GM23338 (cell line): ENCODE measurements at regions not wholly inside any gene's neighbourhood (a gene's known extent, or its start where the extent isn't known, plus 50 kb on each side); places are given as distances from the start of the nearest gene placed in this dataset.

Source experiments
- CREB1 ChIP-seq: fragments of 250-450 bp; sonication (Bioruptor Pico); IDR thresholded peaks from 2 replicates; pipeline ENCODE4 v1.5.0; 2020; ENCODE audit warnings: low read depth, mild to moderate bottlenecking, moderate library complexity
- EZH2 ChIP-seq: fragments of 200-600 bp; sonication (generic); IDR thresholded peaks from one replicate; pipeline ENCODE4 v1.8.0; 2017; ENCODE audit warnings: antibody characterized with exemption, mild to moderate bottlenecking, low read depth; ENCODE audit not compliant: unreplicated experiment
- EZH2phosphoT487 ChIP-seq: fragments of 200-600 bp; sonication (generic); IDR thresholded peaks from one replicate; pipeline ENCODE4 v1.8.1; 2018; ENCODE audit warnings: antibody characterized with exemption; ENCODE audit not compliant: unreplicated experiment
- POLR2AphosphoS5 ChIP-seq: IDR thresholded peaks from 2 replicates; pipeline ENCODE4 v1.6.1; 2016; ENCODE audit warnings: antibody characterized with exemption, low read depth
- ZNF331 ChIP-seq: fragments of 250-450 bp; sonication (Bioruptor Pico); IDR thresholded peaks from 2 replicates; pipeline ENCODE4 v1.5.0; 2020; ENCODE audit warnings: low read depth, mild to moderate bottlenecking, moderate library complexity
- TF ChIP-seq, protein P1 (sequence below), 2 experiments: fragments of 200-600 bp in 1 of 2; sonication (generic) in 1 of 2; conservative IDR thresholded peaks; 2 replicates each; pipeline versions ENCODE4 v1.5.1 to v1.6.1; 2016 to 2017; ENCODE audit warnings: antibody characterized with exemption in 2 of 2, low read depth in 2 of 2, mild to moderate bottlenecking in 2 of 2, moderate library complexity in 1 of 2
- TF ChIP-seq, protein P2 (sequence below): IDR thresholded peaks from one replicate; pipeline ENCODE4 v1.6.1; 2018; ENCODE audit warnings: antibody characterized with exemption; ENCODE audit not compliant: unreplicated experiment
- TF ChIP-seq, protein P3 (sequence below): fragments of 250-450 bp; sonication (Bioruptor Pico); IDR thresholded peaks from 2 replicates; pipeline ENCODE4 v1.5.0; 2020; ENCODE audit warnings: mild to moderate bottlenecking, moderate library complexity

DNA sequence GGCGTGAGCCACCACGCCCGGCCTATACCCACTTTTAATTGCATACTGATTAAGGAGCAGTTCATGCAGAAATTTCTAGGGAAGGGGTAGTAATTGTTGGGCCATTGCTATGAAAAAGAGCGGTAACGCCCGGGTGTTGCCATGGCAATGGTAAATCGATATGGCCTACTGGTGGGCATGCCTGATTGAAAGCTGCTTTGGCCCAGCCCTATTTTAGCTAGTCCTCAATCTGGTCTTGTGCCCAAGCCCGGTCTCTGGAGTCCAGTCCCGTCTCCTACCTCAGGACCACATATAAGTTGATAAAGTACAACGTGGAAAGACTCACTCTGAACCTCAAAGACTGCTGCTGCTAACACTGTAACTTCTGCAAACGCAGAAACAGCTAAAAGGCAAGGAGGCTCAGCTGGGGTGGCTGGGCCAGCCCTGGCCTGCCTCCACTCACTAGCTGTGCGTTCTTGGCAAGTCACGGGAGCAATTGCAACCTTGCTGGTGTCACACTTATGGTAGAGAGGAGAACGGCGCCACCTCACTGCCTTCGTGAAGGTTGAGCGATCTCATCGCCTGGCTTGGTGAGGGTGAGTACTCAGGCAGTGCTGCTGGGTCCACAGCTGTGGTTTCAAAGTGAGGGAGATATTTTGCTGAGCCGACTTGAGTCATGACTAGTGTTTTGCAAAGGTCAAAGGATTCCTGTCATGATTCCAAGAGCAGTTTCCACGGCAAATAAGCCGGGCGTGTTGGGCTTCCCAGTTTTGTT, 57.0 kb upstream of the GRPEL1 start:
- TF ChIP-seq, protein P1, sequence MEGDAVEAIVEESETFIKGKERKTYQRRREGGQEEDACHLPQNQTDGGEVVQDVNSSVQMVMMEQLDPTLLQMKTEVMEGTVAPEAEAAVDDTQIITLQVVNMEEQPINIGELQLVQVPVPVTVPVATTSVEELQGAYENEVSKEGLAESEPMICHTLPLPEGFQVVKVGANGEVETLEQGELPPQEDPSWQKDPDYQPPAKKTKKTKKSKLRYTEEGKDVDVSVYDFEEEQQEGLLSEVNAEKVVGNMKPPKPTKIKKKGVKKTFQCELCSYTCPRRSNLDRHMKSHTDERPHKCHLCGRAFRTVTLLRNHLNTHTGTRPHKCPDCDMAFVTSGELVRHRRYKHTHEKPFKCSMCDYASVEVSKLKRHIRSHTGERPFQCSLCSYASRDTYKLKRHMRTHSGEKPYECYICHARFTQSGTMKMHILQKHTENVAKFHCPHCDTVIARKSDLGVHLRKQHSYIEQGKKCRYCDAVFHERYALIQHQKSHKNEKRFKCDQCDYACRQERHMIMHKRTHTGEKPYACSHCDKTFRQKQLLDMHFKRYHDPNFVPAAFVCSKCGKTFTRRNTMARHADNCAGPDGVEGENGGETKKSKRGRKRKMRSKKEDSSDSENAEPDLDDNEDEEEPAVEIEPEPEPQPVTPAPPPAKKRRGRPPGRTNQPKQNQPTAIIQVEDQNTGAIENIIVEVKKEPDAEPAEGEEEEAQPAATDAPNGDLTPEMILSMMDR (conservative IDR thresholded peaks at IDR 0.05; ENCODE audit: low read depth in 2 of 2), result peak in 1 of 2 experiments; percentile 53; a peak in 2 of 4 replicates
- TF ChIP-seq EZH2, result no peak
- TF ChIP-seq EZH2phosphoT487, result no peak
- TF ChIP-seq ZNF331, result no peak
- no peak for TF ChIP-seq CREB1 (CRISPR knock-in tag)
- TF ChIP-seq, protein P2, sequence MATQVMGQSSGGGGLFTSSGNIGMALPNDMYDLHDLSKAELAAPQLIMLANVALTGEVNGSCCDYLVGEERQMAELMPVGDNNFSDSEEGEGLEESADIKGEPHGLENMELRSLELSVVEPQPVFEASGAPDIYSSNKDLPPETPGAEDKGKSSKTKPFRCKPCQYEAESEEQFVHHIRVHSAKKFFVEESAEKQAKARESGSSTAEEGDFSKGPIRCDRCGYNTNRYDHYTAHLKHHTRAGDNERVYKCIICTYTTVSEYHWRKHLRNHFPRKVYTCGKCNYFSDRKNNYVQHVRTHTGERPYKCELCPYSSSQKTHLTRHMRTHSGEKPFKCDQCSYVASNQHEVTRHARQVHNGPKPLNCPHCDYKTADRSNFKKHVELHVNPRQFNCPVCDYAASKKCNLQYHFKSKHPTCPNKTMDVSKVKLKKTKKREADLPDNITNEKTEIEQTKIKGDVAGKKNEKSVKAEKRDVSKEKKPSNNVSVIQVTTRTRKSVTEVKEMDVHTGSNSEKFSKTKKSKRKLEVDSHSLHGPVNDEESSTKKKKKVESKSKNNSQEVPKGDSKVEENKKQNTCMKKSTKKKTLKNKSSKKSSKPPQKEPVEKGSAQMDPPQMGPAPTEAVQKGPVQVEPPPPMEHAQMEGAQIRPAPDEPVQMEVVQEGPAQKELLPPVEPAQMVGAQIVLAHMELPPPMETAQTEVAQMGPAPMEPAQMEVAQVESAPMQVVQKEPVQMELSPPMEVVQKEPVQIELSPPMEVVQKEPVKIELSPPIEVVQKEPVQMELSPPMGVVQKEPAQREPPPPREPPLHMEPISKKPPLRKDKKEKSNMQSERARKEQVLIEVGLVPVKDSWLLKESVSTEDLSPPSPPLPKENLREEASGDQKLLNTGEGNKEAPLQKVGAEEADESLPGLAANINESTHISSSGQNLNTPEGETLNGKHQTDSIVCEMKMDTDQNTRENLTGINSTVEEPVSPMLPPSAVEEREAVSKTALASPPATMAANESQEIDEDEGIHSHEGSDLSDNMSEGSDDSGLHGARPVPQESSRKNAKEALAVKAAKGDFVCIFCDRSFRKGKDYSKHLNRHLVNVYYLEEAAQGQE, result no peak
- no peak for TF ChIP-seq POLR2AphosphoS5
- TF ChIP-seq, protein P3, sequence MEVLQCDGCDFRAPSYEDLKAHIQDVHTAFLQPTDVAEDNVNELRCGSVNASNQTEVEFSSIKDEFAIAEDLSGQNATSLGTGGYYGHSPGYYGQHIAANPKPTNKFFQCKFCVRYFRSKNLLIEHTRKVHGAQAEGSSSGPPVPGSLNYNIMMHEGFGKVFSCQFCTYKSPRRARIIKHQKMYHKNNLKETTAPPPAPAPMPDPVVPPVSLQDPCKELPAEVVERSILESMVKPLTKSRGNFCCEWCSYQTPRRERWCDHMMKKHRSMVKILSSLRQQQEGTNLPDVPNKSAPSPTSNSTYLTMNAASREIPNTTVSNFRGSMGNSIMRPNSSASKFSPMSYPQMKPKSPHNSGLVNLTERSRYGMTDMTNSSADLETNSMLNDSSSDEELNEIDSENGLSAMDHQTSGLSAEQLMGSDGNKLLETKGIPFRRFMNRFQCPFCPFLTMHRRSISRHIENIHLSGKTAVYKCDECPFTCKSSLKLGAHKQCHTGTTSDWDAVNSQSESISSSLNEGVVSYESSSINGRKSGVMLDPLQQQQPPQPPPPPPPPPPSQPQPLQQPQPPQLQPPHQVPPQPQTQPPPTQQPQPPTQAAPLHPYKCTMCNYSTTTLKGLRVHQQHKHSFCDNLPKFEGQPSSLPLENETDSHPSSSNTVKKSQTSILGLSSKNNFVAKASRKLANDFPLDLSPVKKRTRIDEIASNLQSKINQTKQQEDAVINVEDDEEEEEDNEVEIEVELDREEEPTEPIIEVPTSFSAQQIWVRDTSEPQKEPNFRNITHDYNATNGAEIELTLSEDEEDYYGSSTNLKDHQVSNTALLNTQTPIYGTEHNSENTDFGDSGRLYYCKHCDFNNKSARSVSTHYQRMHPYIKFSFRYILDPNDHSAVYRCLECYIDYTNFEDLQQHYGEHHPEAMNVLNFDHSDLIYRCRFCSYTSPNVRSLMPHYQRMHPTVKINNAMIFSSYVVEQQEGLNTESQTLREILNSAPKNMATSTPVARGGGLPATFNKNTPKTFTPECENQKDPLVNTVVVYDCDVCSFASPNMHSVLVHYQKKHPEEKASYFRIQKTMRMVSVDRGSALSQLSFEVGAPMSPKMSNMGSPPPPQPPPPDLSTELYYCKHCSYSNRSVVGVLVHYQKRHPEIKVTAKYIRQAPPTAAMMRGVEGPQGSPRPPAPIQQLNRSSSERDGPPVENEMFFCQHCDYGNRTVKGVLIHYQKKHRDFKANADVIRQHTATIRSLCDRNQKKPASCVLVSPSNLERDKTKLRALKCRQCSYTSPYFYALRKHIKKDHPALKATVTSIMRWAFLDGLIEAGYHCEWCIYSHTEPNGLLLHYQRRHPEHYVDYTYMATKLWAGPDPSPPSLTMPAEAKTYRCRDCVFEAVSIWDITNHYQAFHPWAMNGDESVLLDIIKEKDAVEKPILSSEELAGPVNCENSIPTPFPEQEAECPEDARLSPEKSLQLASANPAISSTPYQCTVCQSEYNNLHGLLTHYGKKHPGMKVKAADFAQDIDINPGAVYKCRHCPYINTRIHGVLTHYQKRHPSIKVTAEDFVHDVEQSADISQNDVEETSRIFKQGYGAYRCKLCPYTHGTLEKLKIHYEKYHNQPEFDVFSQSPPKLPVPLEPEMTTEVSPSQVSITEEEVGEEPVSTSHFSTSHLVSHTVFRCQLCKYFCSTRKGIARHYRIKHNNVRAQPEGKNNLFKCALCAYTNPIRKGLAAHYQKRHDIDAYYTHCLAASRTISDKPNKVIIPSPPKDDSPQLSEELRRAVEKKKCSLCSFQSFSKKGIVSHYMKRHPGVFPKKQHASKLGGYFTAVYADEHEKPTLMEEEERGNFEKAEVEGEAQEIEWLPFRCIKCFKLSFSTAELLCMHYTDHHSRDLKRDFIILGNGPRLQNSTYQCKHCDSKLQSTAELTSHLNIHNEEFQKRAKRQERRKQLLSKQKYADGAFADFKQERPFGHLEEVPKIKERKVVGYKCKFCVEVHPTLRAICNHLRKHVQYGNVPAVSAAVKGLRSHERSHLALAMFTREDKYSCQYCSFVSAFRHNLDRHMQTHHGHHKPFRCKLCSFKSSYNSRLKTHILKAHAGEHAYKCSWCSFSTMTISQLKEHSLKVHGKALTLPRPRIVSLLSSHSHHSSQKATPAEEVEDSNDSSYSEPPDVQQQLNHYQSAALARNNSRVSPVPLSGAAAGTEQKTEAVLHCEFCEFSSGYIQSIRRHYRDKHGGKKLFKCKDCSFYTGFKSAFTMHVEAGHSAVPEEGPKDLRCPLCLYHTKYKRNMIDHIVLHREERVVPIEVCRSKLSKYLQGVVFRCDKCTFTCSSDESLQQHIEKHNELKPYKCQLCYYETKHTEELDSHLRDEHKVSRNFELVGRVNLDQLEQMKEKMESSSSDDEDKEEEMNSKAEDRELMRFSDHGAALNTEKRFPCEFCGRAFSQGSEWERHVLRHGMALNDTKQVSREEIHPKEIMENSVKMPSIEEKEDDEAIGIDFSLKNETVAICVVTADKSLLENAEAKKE (CRISPR knock-in tag), result no peak
